ENCODE measurements at regions not wholly inside any gene's neighbourhood (a gene's known extent, or its start where the extent isn't known, plus 50 kb on each side); places are given as distances from the start of the nearest gene placed in this dataset.

DNA sequence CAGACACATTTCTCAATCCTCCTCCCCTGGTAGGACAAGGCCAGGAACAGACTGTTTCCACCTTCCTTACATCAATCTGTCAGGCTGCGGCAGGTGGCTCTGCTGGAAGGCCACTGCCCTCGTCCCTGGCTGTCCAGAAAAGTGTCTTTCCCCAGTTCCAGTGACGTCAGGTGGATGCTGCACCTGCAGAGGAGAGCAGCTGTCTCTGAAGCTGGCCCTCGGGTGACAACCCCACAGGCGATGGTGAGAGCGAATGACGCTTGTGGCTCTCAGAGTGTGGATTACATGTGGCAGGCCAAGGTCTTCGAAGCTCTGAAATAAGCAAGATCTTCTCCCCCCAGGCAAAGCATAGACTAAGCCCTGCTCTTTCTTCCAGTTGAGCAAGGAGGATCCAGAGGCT lies 146.9 kb upstream of the RET start:
- CTCF ChIA-PET: no interaction called here
- TF ChIP-seq EZH2 (IDR thresholded peaks at IDR 0.05; ENCODE audit: low read depth): no peak
- TF ChIP-seq, protein P1, sequence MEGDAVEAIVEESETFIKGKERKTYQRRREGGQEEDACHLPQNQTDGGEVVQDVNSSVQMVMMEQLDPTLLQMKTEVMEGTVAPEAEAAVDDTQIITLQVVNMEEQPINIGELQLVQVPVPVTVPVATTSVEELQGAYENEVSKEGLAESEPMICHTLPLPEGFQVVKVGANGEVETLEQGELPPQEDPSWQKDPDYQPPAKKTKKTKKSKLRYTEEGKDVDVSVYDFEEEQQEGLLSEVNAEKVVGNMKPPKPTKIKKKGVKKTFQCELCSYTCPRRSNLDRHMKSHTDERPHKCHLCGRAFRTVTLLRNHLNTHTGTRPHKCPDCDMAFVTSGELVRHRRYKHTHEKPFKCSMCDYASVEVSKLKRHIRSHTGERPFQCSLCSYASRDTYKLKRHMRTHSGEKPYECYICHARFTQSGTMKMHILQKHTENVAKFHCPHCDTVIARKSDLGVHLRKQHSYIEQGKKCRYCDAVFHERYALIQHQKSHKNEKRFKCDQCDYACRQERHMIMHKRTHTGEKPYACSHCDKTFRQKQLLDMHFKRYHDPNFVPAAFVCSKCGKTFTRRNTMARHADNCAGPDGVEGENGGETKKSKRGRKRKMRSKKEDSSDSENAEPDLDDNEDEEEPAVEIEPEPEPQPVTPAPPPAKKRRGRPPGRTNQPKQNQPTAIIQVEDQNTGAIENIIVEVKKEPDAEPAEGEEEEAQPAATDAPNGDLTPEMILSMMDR (conservative IDR thresholded peaks at IDR 0.05): no peak

DNA sequence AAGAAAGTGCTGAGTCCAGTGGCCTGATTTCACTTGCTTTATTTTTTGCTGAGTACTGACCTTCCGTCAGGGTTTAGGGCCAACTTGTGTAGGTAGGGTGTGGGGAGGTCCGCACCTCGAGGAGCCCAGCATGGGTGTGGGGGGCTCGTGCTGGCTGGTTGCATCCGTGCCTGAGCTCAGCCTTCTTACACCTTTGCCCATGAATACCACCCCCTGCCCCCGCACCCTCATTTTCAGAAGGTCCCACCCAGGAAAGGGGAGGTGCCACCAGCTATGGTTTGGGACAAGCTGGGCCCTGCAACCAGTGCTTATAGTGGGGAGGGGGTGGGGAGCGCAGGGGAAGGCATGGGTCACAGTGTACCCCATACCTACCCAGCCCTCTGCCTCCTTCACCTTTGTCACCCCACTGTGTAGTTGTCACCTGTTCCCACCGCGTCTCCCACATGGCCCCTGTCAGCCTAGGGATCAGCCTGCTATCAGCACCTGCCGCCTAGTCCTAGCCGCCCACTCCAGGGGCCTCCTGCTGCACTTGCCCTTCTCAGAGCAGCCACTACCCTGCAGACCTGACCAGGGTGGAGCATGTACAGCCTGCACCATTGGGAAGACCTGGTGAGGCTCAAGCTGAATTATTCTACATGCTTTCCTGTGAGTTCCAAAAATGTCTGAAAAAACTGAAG lies 146.2 kb upstream of the RET start:
- ChIA-PET CTCF (no interaction called here), POLR2A (ENCODE audit: unreplicated experiment) (no interaction called here)
- TF ChIP-seq EZH2 (IDR thresholded peaks at IDR 0.05; ENCODE audit: low read depth): no peak
- TF ChIP-seq, protein P1 (conservative IDR thresholded peaks at IDR 0.05): no peak
- intact Hi-C loops (cut with micrococcal nuclease; ENCODE audit: unreplicated experiment): no loop called here
- Histone ChIP-seq H3K27ac (no peak overlapping the region), H2AFZ (no peak overlapping the region), H3K36me3 (ENCODE audit: low read depth) (no peaks in the 10 kb centered on the region), H3K27me3 (ENCODE audit: insufficient read depth, low read depth) (peaks cover 38% of the 10 kb centered on the region), H3K79me2 (ENCODE audit: low read depth) (no peaks in the 10 kb centered on the region), H3K4me2 (no peak overlapping the region), H4K20me1 (ENCODE audit: insufficient read depth) (no peaks in the 10 kb centered on the region), H3F3A (ENCODE audit: insufficient read depth, low read depth) (no peaks in the 10 kb centered on the region), H3K9me3 (ENCODE audit: insufficient read depth, low read depth) (no peaks in the 10 kb centered on the region), H3K4me1 (replicated peaks; ENCODE audit: insufficient read depth) (no peaks in the 10 kb centered on the region), H3K9me2 (ENCODE audit: insufficient read depth) (no peaks in the 10 kb centered on the region), H3K4me3 (no peak overlapping the region)
- no TSS peak for BruUV-seq (replicated peaks)
- no peak for DNase-seq

More for the DNA sequence above, 146.9 kb upstream of the RET start:
- Histone ChIP-seq H3K4me3 (no peak overlapping the region), H3K36me3 (ENCODE audit: low read depth) (no peaks in the 10 kb centered on the region), H3K27me3 (ENCODE audit: insufficient read depth, low read depth) (peaks cover 32% of the 10 kb centered on the region), H3K79me2 (ENCODE audit: low read depth) (no peaks in the 10 kb centered on the region), H3K27ac (no peak overlapping the region), H2AFZ (no peak overlapping the region), H3K9me2 (ENCODE audit: insufficient read depth) (no peaks in the 10 kb centered on the region), H3F3A (ENCODE audit: insufficient read depth, low read depth) (no peaks in the 10 kb centered on the region), H4K20me1 (ENCODE audit: insufficient read depth) (no peaks in the 10 kb centered on the region), H3K9me3 (ENCODE audit: insufficient read depth, low read depth) (no peaks in the 10 kb centered on the region), H3K4me2 (no peak overlapping the region), H3K4me1 (replicated peaks; ENCODE audit: insufficient read depth) (no peaks in the 10 kb centered on the region)
- intact Hi-C loops (cut with micrococcal nuclease; ENCODE audit: unreplicated experiment): no loop called here
- no peak for DNase-seq
- POLR2A ChIA-PET (ENCODE audit: unreplicated experiment): no interaction called here
- no TSS peak for BruUV-seq (replicated peaks)

DNA sequence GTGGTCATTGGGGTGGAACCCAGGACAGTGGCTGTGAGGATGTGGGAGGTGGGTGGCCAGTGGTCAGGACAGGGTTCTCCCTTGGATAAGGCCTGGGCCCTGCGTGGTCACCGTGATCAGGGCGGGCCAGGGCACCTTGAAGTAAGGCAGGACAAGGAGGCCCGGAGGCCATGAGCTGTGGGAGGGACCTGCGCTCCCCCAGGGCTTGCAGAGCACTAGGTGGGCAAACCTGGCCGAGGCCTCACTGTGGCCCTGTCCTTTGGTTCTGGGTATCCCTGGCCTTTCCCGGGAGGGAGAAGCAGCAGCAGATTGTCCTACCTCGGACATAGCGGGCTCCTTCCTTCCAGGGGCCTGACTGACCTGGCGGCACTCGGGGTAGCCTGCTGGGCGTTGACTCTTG lies 144.8 kb upstream of the RET start:
- Histone ChIP-seq H3K27ac (no peak overlapping the region), H2AFZ (no peak overlapping the region), H3K27me3 (ENCODE audit: insufficient read depth, low read depth) (peaks cover 45% of the 10 kb centered on the region), H3F3A (ENCODE audit: insufficient read depth, low read depth) (no peaks in the 10 kb centered on the region), H4K20me1 (ENCODE audit: insufficient read depth) (no peaks in the 10 kb centered on the region), H3K4me1 (replicated peaks; ENCODE audit: insufficient read depth) (no peaks in the 10 kb centered on the region), H3K9me3 (ENCODE audit: insufficient read depth, low read depth) (no peaks in the 10 kb centered on the region), H3K4me3 (no peak overlapping the region), H3K4me2 (no peak overlapping the region), H3K36me3 (ENCODE audit: low read depth) (no peaks in the 10 kb centered on the region), H3K79me2 (ENCODE audit: low read depth) (no peaks in the 10 kb centered on the region), H3K9me2 (ENCODE audit: insufficient read depth) (no peaks in the 10 kb centered on the region)
- CTCF ChIA-PET: no interaction called here
- POLR2A ChIA-PET (ENCODE audit: unreplicated experiment): no interaction called here
- TF ChIP-seq EZH2 (IDR thresholded peaks at IDR 0.05; ENCODE audit: low read depth): no peak
- TF ChIP-seq, protein P1 (conservative IDR thresholded peaks at IDR 0.05): no peak
- no TSS peak for BruUV-seq (replicated peaks)
- intact Hi-C loops (cut with micrococcal nuclease; ENCODE audit: unreplicated experiment): no loop called here
- no peak for DNase-seq

Measured in PC-9 (cell line).